Thyroid gland (tissue), 4 donors: ENCODE measurements at regions not wholly inside any gene's neighbourhood (a gene's known extent, or its start where the extent isn't known, plus 50 kb on each side); places are given as distances from the start of the nearest gene placed in this dataset.

Source experiments
- DNase-seq, 2 donors: peaks; one replicate each; pipeline ENCODE4 v3.0.0-alpha.2; 2019
- H3K27ac ChIP-seq, 3 donors: fragments of 200-600 bp; sonication (generic); 1 replicate in 2 of 3; 2 replicates in 1 of 3; pipeline ENCODE4 v1.5.1; 2016 to 2019; ENCODE audit warnings: mild to moderate bottlenecking in 1 of 3, moderate library complexity in 1 of 3
- H3K27me3 ChIP-seq: fragments of 200-600 bp; sonication (generic); one replicate; pipeline ENCODE4 v1.5.1; 2019
- H3K36me3 ChIP-seq, 2 donors: fragments of 200-600 bp; sonication (generic); one replicate each; pipeline ENCODE4 v1.5.1; 2016 to 2019
- H3K4me1 ChIP-seq, 2 donors: fragments of 200-600 bp; sonication (generic); one replicate each; pipeline ENCODE4 v1.5.1; 2017 to 2019
- H3K4me3 ChIP-seq, 3 donors: fragments of 200-600 bp; sonication (generic); replicated peaks in 1 of 3; 1 replicate in 2 of 3; 2 replicates in 1 of 3; pipeline ENCODE4 v1.5.1; 2016; ENCODE audit warnings: mild to moderate bottlenecking in 1 of 3
- H3K9me3 ChIP-seq: fragments of 200-600 bp; sonication (generic); one replicate; pipeline ENCODE4 v1.5.1; 2017
- POLR2A ChIP-seq, 2 donors: fragments of 450-650 bp; IDR thresholded peaks; one replicate each; pipeline ENCODE4 v1.6.1; 2017; ENCODE audit warnings: antibody characterized with exemption in 2 of 2, mild to moderate bottlenecking in 2 of 2, moderate library complexity in 1 of 2
- WGBS, 2 donors: methylation state at CpG; one replicate each; pipeline ENCODE4 v1.1.5; 2017; 5-methylcytosine and 5-hydroxymethylcytosine counted together
- intact Hi-C: fragments of 100-400 bp; cut with DNase I; formaldehyde crosslinking; loops from one replicate; pipeline ENCODE4 v1.15.1; 2023
- TF ChIP-seq, protein P1 (sequence below), 6 experiments: fragments of 200-600 bp in 3 of 6; fragments of 450-650 bp in 3 of 6; sonication (generic) in 3 of 6; IDR thresholded peaks; one replicate each; pipeline ENCODE4 v1.5.1; 2016 to 2019; ENCODE audit warnings: antibody characterized with exemption in 6 of 6, mild to moderate bottlenecking in 2 of 6, inconsistent platforms in 1 of 6, moderate library complexity in 1 of 6

DNA sequence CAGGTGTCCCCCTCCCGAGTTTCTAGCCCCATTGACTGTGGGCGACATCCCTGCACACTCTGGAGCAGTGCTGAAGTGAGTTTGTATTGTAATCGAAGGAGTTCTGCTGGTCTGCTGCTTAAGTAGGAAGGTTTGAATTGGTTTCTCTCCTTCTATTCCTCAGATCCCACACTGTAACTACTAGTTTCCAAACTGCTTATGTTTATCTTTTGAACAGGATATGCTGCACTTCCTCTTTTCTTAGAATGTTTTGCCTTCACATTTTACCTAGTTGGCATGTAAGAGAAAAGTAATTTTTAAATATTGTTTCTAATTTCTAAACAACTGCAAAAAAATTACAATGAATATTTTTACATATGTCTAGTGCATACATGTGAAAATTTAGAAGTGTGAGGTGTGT, 511.8 kb downstream of the KLF12 start:
- no peak overlapping the region for H3K27ac ChIP-seq
- H3K9me3 ChIP-seq = no peaks in the 10 kb centered on the region
- 24 to 29% methylated on average over 3 of the region's 3 CpGs for WGBS, 2 donors
- H3K4me1 ChIP-seq = no peaks in the 10 kb centered on the region
- DNase-seq = no peak
- intact Hi-C loops = no loop called here
- TF ChIP-seq, protein P1, sequence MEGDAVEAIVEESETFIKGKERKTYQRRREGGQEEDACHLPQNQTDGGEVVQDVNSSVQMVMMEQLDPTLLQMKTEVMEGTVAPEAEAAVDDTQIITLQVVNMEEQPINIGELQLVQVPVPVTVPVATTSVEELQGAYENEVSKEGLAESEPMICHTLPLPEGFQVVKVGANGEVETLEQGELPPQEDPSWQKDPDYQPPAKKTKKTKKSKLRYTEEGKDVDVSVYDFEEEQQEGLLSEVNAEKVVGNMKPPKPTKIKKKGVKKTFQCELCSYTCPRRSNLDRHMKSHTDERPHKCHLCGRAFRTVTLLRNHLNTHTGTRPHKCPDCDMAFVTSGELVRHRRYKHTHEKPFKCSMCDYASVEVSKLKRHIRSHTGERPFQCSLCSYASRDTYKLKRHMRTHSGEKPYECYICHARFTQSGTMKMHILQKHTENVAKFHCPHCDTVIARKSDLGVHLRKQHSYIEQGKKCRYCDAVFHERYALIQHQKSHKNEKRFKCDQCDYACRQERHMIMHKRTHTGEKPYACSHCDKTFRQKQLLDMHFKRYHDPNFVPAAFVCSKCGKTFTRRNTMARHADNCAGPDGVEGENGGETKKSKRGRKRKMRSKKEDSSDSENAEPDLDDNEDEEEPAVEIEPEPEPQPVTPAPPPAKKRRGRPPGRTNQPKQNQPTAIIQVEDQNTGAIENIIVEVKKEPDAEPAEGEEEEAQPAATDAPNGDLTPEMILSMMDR (IDR thresholded peaks at IDR 0.05) = no peak
- TF ChIP-seq POLR2A (IDR thresholded peaks at IDR 0.05) = no peak
- no peaks in the 10 kb centered on the region for H3K36me3 ChIP-seq
- no peak overlapping the region for H3K4me3 ChIP-seq
- no peaks in the 10 kb centered on the region for H3K27me3 ChIP-seq

DNA sequence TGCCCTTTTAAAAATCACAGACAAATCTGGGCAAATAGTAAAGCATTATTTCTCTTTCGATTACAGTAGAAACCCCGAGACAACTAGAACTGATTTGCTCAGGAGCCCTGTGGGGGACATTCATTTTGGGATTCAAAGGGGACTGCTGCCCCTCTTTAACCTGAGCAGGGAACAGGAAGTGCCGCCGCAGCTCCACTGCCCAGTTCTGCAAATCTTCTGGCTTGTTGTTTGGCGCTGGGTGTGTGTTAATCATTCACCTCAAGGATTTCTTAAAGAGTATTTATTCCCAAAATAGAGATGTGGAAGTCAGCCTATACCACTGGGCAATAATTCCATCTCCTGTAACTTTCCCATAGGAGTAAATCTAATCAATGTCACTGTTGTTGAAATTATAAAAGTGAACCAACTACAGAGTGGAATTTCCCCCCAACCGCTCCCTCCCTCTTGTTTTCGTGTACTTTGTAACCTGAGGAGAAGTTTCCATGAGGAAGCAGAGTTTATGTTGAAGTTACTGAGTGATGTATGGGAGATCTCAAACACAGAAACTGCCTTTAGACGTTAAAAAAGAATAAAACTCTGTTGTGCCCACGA, 515.8 kb downstream of the KLF12 start:
- Histone ChIP-seq H3K4me3 (no peak overlapping the region), H3K36me3 (no peaks in the 10 kb centered on the region), H3K27ac (no peak overlapping the region), H3K4me1 (no peaks in the 10 kb centered on the region), H3K27me3 (no peaks in the 10 kb centered on the region), H3K9me3 (no peaks in the 10 kb centered on the region)
- intact Hi-C loops = no loop called here
- TF ChIP-seq, protein P1 (IDR thresholded peaks at IDR 0.05) = no peak
- no peak for TF ChIP-seq POLR2A (IDR thresholded peaks at IDR 0.05)
- no peak for DNase-seq
- WGBS, 2 donors = 53 to 56% methylated on average over 9 of the region's 9 CpGs

GRCh38 chr13:73616861-73617260, 517.3 kb downstream of the KLF12 start:
- Histone ChIP-seq H3K27me3 (no peaks in the 10 kb centered on the region), H3K4me3 (no peak overlapping the region), H3K27ac (no peak overlapping the region), H3K9me3 (no peaks in the 10 kb centered on the region), H3K4me1 (no peaks in the 10 kb centered on the region), H3K36me3 (no peaks in the 10 kb centered on the region)
- no peak for DNase-seq
- 86 to 95% methylated on average over 3 of the region's 3 CpGs for WGBS, 2 donors
- intact Hi-C loops = no loop called here
- TF ChIP-seq, protein P1 (IDR thresholded peaks at IDR 0.05) = no peak
- no peak for TF ChIP-seq POLR2A (IDR thresholded peaks at IDR 0.05)

GRCh38 chr13:73610799-73611592, 523.2 kb downstream of the KLF12 start:
- no peaks in the 10 kb centered on the region for H3K9me3 ChIP-seq
- TF ChIP-seq, protein P1 (IDR thresholded peaks at IDR 0.05) = no peak
- no peaks in the 10 kb centered on the region for H3K27me3 ChIP-seq
- WGBS, 2 donors = 75 to 78% methylated on average over 6 of the region's 6 CpGs
- DNase-seq = no peak
- H3K4me1 ChIP-seq = peaks cover 16 to 30% of the 10 kb centered on the region in 2 donors
- intact Hi-C loops = no loop called here
- H3K36me3 ChIP-seq = no peaks in the 10 kb centered on the region
- H3K4me3 ChIP-seq = no peak overlapping the region
- no peak overlapping the region for H3K27ac ChIP-seq
